MG63 (cell line): ENCODE measurements at regions not wholly inside any gene's neighbourhood (a gene's known extent, or its start where the extent isn't known, plus 50 kb on each side); places are given as distances from the start of the nearest gene placed in this dataset.
A peak's percentile ranks its signal among the peaks of the same experiment; 100 is the strongest.
"Not testable (repeated sequence)": the region's sequence is repeated elsewhere in the genome, so short reads cannot be mapped to it uniquely, and the experiment has no call there.

Experiments used
- DNase-seq: peaks from one replicate; pipeline ENCODE4 v3.0.0-alpha.2; 2020
- H3K27me3 ChIP-seq: fragments of 250-450 bp; sonication (Bioruptor Pico); 2 replicates; pipeline ENCODE4 v1.5.1; 2020; ENCODE audit warnings: mild to moderate bottlenecking, moderate library complexity
- H3K36me3 ChIP-seq: fragments of 250-450 bp; sonication (Bioruptor Pico); 2 replicates; pipeline ENCODE4 v1.5.1; 2020; ENCODE audit warnings: mild to moderate bottlenecking, moderate library complexity
- H3K4me3 ChIP-seq: fragments of 250-450 bp; sonication (Bioruptor Pico); 2 replicates; pipeline ENCODE4 v1.5.1; 2020; ENCODE audit warnings: mild to moderate bottlenecking, moderate library complexity
- H3K9me3 ChIP-seq: fragments of 250-450 bp; sonication (Bioruptor Pico); 2 replicates; pipeline ENCODE4 v1.5.1; 2020; ENCODE audit warnings: mild to moderate bottlenecking, moderate library complexity

- peaks cover 8% of the 10 kb centered on the region for H3K9me3 ChIP-seq
- no peak for DNase-seq
- H3K27me3 ChIP-seq = no peaks in the 10 kb centered on the region
- no peaks in the 10 kb centered on the region for H3K36me3 ChIP-seq
- no peak overlapping the region for H3K4me3 ChIP-seq
These were observed 286.8 kb downstream of the LRIG3 start for GRCh38 chr12:58633479-58633878.

- peaks cover 8% of the 10 kb centered on the region for H3K9me3 ChIP-seq
- no peak overlapping the region for H3K4me3 ChIP-seq
- H3K27me3 ChIP-seq = no peaks in the 10 kb centered on the region
- no peak for DNase-seq
- no peaks in the 10 kb centered on the region for H3K36me3 ChIP-seq
These were observed 280.9 kb downstream of the LRIG3 start for GRCh38 chr12:58639318-58639934.

DNA sequence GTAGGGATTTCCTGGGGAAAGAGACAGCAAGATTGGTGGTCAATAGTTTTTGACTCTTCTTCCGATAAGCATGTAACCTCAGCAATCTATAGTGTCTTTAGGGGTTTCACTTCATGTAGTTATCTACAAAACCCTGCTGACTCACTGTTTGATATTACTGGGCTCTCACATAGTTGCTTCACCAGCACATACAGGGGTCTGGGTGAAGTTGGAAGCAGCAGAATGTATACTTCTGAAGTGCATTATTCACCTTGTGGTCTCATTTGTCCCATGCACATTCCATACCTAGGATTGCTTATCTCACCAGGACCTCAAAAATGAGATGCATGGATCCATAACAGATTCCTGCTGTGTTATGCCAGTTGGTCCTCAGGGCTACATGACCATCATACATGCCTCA, 280.0 kb downstream of the LRIG3 start:
- Histone ChIP-seq H3K9me3 (peaks cover 8% of the 10 kb centered on the region), H3K27me3 (no peaks in the 10 kb centered on the region), H3K36me3 (no peaks in the 10 kb centered on the region), H3K4me3 (no peak overlapping the region)
- no peak for DNase-seq

GRCh38 chr12:58645946-58646345, 274.4 kb downstream of the LRIG3 start:
- DNase-seq = no peak
- Histone ChIP-seq H3K36me3 (no peaks in the 10 kb centered on the region), H3K4me3 (no peak overlapping the region), H3K27me3 (no peaks in the 10 kb centered on the region), H3K9me3 (no peaks in the 10 kb centered on the region)

DNA sequence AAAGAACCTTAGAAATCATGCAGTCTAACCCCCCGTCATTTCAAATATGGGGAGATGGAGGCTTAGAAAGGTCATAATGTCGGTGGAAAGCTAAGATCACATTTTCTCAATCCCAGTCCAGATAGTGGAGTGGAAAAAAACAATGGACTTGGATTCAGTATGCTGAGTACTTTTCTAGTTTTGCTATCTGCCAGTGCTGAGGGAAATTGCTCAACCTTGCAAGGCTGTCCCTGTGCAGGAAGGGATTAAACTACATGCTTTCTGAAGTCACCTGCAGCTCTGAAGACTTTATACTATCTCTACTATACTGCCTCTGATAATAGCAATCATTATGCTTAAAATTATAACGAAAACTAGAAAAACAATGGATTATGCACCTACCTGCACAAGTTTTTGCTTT, 272.8 kb downstream of the LRIG3 start:
- DNase-seq = no peak
- H3K9me3 ChIP-seq = no peaks in the 10 kb centered on the region
- H3K36me3 ChIP-seq = no peaks in the 10 kb centered on the region
- no peaks in the 10 kb centered on the region for H3K27me3 ChIP-seq
- peak overlapping the region; percentile 0; the same call in 1 of the 2 replicates for H3K4me3 ChIP-seq

- DNase-seq = no peak
- peak overlapping the region; percentile 0; the same call in 1 of the 2 replicates for H3K4me3 ChIP-seq
- H3K36me3 ChIP-seq = no peaks in the 10 kb centered on the region
- no peaks in the 10 kb centered on the region for H3K27me3 ChIP-seq
- no peaks in the 10 kb centered on the region for H3K9me3 ChIP-seq
These were observed 272.1 kb downstream of the LRIG3 start for GRCh38 chr12:58648176-58648575.

- Histone ChIP-seq H3K4me3 (no peak overlapping the region), H3K9me3 (peaks cover 3% of the 10 kb centered on the region; the same call in 1 of the 2 replicates), H3K27me3 (no peaks in the 10 kb centered on the region), H3K36me3 (no peaks in the 10 kb centered on the region)
- DNase-seq = no peak
These were observed 268.5 kb downstream of the LRIG3 start for GRCh38 chr12:58651850-58652249.

DNA sequence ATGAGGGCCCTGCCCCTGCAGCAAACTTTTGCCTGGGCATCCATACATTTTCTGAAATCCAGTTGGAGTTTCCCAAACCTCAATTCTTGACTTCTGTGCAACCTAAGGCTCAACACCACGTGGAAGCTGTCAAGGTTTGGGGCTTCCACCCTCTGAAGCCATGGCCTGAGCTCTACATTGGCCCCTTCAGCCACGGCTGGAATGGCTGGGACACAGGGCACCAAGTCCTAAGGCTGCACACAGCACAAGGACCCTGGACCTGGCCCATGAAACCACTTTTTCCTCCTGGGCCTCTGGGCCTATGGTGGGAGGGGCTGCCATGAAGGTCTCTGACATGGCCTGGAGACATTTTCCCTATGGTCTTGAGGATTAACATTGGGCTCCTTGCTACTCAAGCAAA, 266.3 kb downstream of the LRIG3 start:
- Histone ChIP-seq H3K4me3 (no peak overlapping the region), H3K36me3 (no peaks in the 10 kb centered on the region), H3K9me3 (peaks cover 3% of the 10 kb centered on the region; the same call in 1 of the 2 replicates), H3K27me3 (no peaks in the 10 kb centered on the region)
- no peak for DNase-seq

- Histone ChIP-seq H3K36me3 (no peaks in the 10 kb centered on the region), H3K4me3 (no peak overlapping the region), H3K27me3 (no peaks in the 10 kb centered on the region), H3K9me3 (peaks cover 3% of the 10 kb centered on the region; the same call in 1 of the 2 replicates)
- peak; percentile 1 for DNase-seq
These were observed 264.9 kb downstream of the LRIG3 start for GRCh38 chr12:58655375-58655774.

DNA sequence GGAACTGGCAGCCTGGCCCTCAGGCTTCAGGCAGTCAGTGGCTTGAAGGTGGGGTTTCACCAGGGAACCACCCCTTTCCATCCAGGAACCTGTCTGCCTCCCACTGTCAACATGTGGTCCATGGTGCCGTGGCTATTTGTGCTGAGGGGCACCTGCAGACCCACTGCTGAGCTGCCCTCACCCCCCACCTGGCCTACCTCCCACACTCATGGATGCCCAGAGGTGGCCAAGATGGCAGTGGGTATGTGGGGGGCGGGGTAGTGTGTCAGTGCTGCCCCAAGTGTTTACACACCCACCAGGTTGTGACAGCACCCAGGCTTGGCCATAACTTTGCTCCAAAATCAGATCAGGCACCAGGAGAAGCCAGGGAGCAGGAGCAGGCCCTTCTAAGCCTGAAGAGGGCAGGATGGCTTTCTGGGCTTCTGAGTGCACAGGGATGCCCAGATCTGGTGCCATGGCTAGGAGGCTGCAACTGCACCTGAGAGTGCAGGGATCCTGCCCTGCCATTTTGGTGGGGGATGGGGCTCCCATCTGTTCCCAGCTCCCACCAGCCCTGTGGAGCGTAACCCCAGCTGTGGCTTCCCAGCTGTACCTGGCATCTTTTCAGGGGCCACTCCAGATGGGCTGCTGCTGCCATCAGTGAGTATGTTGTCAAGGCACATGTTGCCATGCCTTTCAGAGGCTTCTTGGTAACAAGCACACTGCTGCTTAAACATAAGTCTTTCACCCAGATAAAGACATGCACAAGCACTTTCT, 263.9 kb downstream of the LRIG3 start:
- Histone ChIP-seq H3K4me3 (no peak overlapping the region), H3K36me3 (no peaks in the 10 kb centered on the region), H3K27me3 (no peaks in the 10 kb centered on the region), H3K9me3 (peaks cover 3% of the 10 kb centered on the region; the same call in 1 of the 2 replicates)
- no peak for DNase-seq

GRCh38 chr12:58657190-58657589, 263.1 kb downstream of the LRIG3 start:
- Histone ChIP-seq H3K36me3 (no peaks in the 10 kb centered on the region), H3K27me3 (no peaks in the 10 kb centered on the region), H3K4me3 (no peak overlapping the region), H3K9me3 (peaks cover 3% of the 10 kb centered on the region; the same call in 1 of the 2 replicates)
- no peak for DNase-seq

GRCh38 chr12:58665375-58665774, 254.9 kb downstream of the LRIG3 start:
- H3K27me3 ChIP-seq = no peaks in the 10 kb centered on the region
- no peaks in the 10 kb centered on the region for H3K9me3 ChIP-seq
- no peak overlapping the region for H3K4me3 ChIP-seq

GRCh38 chr12:58668233-58668632, 252.1 kb downstream of the LRIG3 start:
- no peak overlapping the region for H3K4me3 ChIP-seq
- no peaks in the 10 kb centered on the region for H3K9me3 ChIP-seq
- no peak for DNase-seq
- no peaks in the 10 kb centered on the region for H3K27me3 ChIP-seq
- H3K36me3 ChIP-seq = no peaks in the 10 kb centered on the region

More at GRCh38 chr12:58665375-58665774, 254.9 kb downstream of the LRIG3 start:
- no peak for DNase-seq
- H3K36me3 ChIP-seq = no peaks in the 10 kb centered on the region

GRCh38 chr12:58668871-58669270, 251.4 kb downstream of the LRIG3 start:
- DNase-seq = no peak
- Histone ChIP-seq H3K9me3 (no peaks in the 10 kb centered on the region), H3K4me3 (no peak overlapping the region), H3K36me3 (no peaks in the 10 kb centered on the region), H3K27me3 (no peaks in the 10 kb centered on the region)

DNA sequence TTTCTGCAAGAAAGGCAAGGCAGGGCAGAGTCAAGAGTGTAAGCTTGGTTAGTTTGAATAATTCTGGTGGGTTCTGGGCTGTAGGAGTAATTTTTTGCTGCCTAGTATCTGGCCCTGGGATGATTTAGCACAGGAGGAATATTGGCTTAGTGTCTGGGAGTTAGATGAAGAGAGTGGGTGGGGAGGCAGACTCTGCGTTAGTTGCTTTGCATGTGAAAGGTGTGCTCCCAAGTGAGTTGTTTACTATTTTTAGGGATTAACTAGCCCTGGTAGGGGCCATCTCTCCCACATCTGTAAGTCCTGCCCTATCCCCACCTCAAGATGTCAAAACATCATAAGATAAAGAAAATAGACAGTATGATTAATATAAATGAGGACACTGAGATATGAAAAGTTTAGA, 249.7 kb downstream of the LRIG3 start:
- no peaks in the 10 kb centered on the region for H3K9me3 ChIP-seq
- H3K27me3 ChIP-seq = no peaks in the 10 kb centered on the region
- no peaks in the 10 kb centered on the region for H3K36me3 ChIP-seq
- H3K4me3 ChIP-seq = no peak overlapping the region
- DNase-seq = no peak

GRCh38 chr12:58671196-58671595, 249.1 kb downstream of the LRIG3 start:
- Histone ChIP-seq H3K36me3 (no peaks in the 10 kb centered on the region), H3K9me3 (no peaks in the 10 kb centered on the region), H3K4me3 (no peak overlapping the region), H3K27me3 (no peaks in the 10 kb centered on the region)
- DNase-seq = no peak

GRCh38 chr12:58673021-58673420, 247.3 kb downstream of the LRIG3 start:
- Histone ChIP-seq H3K36me3 (no peaks in the 10 kb centered on the region), H3K9me3 (peaks cover 6% of the 10 kb centered on the region), H3K4me3 (no peak overlapping the region), H3K27me3 (no peaks in the 10 kb centered on the region)
- DNase-seq = no peak

GRCh38 chr12:58677833-58678232, 242.5 kb downstream of the LRIG3 start:
- H3K36me3 ChIP-seq, H3K4me3 ChIP-seq, DNase-seq, H3K27me3 ChIP-seq: not testable (repeated sequence)
- peaks cover 20% of the 10 kb centered on the region for H3K9me3 ChIP-seq
